GM21529 (cell line): ENCODE measurements at regions not wholly inside any gene's neighbourhood (a gene's known extent, or its start where the extent isn't known, plus 50 kb on each side); places are given as distances from the start of the nearest gene placed in this dataset.
"Not testable (repeated sequence)": the region's sequence is repeated elsewhere in the genome, so short reads cannot be mapped to it uniquely, and the experiment has no call there.

Experiments used
- ATAC-seq: cut with Tn5 transposase; IDR thresholded peaks from one replicate; pipeline ENCODE4 v1.9.1; 2021; ENCODE audit not compliant: unreplicated experiment

- no peak for ATAC-seq
These were observed 136.0 kb downstream of the NR2F2 start for GRCh38 chr15:96466389-96466947.

DNA sequence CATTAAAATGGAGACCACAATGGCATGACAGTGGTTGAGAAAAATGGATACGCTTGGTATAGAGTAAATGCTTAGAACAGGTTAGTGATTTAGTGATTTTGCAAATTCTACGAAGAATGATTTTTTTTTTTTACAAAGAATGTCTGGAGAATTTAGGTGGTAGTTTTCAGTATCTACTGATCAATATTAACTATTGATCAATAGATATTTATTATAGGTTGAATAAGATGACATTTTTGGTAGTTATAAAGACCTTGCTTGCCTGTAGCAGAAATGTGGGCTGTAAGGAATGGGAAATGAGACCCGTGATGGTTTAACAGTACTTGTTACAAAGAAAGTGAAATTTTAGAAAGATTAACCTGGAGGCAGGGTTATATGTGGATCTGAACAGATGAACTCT, 137.5 kb downstream of the NR2F2 start:
- no peak for ATAC-seq

GRCh38 chr15:96470681-96471310, 140.3 kb downstream of the NR2F2 start:
- no peak for ATAC-seq

DNA sequence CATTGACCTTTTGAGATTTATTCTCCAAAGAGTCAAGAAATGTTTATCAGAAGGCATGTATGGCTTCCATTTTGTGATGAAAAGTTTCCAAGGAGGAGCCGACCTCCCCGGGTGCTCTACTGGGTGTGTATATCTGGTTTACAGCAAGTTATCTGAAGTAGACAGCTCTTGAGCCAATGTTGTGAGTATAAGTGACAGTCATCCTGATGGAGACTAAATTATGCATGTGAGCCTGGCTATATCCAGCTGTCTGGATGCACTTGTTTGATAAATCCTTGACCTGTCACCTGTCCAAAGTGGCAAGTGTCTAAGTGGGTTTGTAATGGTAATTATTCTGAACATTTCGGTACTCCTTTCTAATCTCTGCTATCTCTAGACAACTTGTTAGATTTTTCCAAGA, 142.2 kb downstream of the NR2F2 start:
- ATAC-seq = no peak

DNA sequence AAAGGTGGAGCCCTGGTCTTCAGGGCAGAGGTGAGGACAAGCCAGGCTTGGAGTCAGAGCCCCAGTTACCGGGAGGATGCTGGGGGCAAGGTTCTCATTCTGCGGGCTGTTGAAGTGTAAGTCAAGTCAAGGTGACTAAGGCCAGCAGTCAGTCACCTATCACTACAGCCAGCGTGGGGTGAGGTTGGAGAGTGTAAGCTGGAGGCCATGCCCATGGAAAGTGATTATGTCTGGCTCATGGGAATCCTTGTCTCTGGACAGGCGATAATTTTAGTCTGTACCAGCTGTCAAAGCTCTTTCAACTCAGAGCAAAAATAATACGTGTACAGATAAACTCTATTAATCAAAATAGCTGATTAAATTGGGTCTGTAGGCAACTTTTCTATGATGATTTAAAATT, 143.1 kb downstream of the NR2F2 start:
- no peak for ATAC-seq

DNA sequence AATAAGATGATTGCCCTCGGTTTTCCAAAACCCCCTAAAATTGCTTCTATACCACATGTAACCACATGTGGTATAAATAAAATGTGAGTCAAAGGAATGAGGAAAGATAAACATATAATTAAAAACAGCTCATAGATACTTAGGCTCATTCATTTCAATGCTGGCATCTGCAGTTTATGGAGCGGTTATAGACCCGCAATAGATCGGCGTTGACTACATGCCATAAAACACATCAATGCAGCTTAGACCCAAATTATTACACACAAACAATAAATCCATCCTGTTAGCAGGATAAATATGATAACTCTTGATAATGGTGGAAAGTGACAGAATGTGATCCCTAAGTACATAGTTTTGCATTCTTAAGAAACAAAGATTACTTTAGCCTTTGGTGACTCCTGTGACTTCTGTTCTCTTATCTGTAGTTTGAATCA, 143.7 kb downstream of the NR2F2 start:
- no peak for ATAC-seq

DNA sequence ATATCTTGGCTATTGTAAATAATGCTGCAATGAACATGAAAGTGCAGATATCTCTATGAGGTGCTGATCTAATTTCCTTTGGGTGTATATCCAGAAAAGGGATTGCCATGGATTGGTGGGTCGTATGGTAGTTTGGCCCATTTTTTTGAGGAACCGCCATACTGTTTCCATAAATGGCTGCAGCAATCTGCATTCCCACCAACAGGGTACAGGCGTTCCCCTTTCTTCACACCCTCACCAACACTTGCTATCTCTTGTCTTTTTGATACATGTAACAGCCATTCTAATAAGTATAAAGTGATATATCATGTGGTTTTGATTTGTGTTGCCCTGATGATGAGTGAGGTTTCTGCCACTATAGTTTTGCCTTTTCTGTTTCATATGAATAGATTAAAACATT, 146.7 kb downstream of the NR2F2 start:
- no peak for ATAC-seq

DNA sequence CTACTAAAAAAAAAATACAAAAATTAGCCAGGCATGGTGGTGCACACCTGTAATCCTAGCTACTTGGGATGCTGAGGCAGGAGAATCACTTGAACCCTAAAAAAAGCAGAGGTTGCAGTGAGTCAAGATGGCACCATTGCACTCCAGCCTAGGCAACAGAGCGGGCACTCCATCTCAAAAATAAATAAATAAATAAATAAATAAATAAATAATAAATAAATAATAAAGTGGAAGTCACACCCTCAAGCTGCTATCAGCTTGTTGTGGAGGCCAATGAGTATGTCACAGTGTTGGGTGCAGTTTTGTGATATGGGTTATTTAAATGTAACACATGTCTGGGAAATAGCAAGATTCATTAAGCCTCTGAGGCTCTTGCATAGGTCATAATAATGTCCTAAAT, 153.9 kb downstream of the NR2F2 start:
- not testable (repeated sequence) for ATAC-seq

- ATAC-seq = no peak
These were observed 154.3 kb downstream of the NR2F2 start for GRCh38 chr15:96484830-96485229.

GRCh38 chr15:96487245-96487644, 156.7 kb downstream of the NR2F2 start:
- no peak for ATAC-seq

DNA sequence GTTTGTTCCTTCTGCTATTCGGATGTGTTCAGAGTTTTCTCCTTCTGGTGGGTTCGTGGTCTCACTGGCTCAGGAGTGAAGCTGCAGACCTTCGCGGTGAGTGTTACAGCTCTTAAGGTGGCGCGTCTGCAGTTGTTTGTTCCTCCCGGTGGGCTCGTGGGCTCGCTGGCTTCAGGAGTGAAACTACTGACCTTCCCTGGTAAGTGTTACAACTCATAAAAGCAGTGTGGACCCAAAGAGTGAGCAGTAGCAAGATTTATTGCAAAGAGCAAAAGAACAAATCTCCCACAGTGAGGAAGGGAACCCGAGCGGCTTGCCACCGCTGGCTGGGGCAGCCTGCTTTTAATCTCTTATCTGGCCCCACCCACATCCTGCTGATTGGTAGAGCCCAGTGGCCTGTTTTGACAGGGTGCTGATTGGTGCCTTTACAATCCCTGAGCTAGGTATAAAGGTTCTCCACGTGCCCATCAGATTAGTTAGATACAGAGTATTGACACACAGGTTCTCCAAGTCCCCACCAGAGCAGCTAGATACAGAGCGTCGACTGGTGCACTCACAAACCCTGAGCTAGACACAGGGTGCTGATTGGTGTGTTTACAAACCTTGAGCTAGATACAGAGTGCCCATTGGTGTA, 160.7 kb downstream of the NR2F2 start:
- ATAC-seq = not testable (repeated sequence)

DNA sequence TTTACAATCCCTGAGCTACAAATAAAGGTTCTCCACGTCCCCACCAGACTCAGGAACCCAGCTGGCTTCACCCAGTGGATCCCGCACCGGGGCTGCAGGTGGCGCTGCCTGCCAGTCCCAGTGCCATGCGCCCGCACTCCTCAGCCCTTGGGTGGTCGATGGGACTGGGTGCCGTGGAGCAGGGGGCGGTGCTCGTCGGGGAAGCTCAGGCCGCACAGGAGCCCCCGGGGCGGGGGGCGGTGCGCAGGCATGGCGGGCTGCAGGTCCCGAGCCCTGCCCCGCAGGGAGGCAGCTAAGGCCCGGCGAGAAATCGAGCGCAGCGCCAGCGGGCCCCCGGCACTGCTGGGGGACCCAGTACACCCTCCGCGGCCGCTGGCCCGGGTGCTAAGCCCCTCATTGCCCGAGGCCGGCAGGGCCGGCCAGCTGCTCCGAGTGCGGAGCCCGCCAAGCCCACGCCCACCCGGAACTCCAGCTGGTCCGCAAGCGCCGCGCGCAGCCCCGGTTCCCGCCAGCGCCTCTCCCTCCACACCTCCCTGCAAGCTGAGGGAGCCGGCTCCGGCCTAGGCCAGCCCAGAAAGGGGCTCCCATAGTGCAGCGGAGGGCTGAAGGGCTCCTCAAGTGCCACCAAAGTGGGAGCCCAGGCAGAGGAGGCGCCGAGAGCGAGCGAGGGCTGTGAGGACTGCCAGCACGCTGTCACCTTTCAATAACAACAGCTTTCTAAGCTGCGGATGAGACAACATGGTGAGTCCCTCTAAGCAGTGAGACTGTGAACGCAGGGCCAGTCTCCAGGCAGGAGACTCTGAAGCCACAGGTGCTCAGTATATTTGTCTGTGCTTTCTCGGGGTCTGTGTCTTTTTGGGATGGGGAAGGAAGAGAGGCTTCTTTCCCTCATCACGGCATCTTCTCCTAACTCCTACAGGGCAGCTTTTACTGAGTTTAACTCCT, 161.5 kb downstream of the NR2F2 start:
- not testable (repeated sequence) for ATAC-seq

- no peak for ATAC-seq
These were observed 164.0 kb downstream of the NR2F2 start for GRCh38 chr15:96494505-96494904.

DNA sequence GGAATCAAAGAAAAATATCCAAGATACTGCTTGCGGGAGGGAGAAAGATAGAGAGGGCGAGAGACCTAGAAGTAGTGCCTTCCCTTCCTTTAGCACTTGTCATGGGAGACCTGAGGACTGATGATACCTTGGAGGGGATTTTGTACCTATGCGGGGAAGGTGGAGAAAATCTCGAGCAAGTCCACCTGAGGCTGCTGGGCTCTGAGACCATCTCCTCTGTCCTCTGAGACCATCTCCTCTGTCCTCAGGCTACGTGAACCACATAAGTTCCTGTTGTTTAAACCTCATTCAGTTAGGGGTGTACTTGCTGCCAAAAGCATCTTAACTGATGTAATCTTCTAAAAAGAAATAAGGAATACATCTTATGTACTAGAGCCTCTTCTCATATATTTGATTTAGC, 164.9 kb downstream of the NR2F2 start:
- ATAC-seq = no peak

DNA sequence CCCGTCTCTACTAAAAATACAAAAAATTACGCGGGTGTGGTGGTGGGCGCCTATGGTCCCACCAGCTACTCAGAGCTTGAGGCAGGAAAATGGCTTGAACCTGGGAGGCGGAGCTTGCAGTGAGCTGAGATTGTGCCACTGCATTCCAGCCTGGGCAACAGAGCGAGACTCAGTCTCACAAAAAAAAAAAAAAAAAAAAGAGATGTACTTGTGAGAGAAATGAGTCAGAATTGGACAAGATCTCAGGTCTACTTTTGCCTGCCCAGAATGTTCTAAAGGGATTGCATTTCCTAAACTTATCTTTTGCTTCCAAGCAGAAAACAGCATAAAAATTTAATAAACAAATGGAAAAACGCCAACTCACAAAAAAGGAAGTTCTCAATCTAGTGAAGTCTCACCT, 167.5 kb downstream of the NR2F2 start:
- no peak for ATAC-seq

GRCh38 chr15:96500508-96500907, 170.0 kb downstream of the NR2F2 start:
- no peak for ATAC-seq

GRCh38 chr15:96501362-96501761, 170.9 kb downstream of the NR2F2 start:
- no peak for ATAC-seq

DNA sequence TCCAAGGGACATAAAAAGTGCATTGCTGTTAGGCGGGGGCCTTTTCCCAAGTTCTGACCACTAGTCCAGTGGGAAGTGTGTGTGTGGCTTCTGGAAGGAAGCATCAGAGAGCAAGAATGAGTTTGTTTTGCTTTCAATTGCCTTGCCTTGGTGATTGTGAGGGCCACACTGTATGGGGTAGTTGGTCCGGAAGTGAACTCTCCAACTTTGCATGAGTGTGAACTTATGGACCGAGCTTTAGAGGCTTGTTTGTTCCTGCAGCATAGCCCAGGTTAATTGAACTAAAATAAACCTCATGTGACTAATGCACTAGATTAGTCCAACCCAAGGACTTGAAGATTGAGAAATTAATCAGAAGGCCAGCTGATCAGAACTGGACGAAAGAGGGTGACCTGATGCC, 171.7 kb downstream of the NR2F2 start:
- no peak for ATAC-seq

GRCh38 chr15:96503276-96503675, 172.8 kb downstream of the NR2F2 start:
- ATAC-seq = no peak

- no peak for ATAC-seq
These were observed 173.9 kb downstream of the NR2F2 start for GRCh38 chr15:96504371-96504770.

- no peak for ATAC-seq
These were observed 174.5 kb downstream of the NR2F2 start for GRCh38 chr15:96505014-96505413.
